Endothelial cell (in vitro differentiated cells): ENCODE measurements at regions not wholly inside any gene's neighbourhood (a gene's known extent, or its start where the extent isn't known, plus 50 kb on each side); places are given as distances from the start of the nearest gene placed in this dataset.

Experiments
- DNase-seq: peaks from one replicate; pipeline ENCODE4 v3.0.0; 2021; ENCODE audit warnings: low spot score
- H3K27ac Mint-ChIP-seq: one replicate; pipeline ENCODE4 v1.8.0; 2021; ENCODE audit warnings: mixed read lengths, inconsistent platforms; ENCODE audit not compliant: unreplicated experiment
- H3K27me3 Mint-ChIP-seq: one replicate; pipeline ENCODE4 v1.8.0; 2021; ENCODE audit warnings: mild to moderate bottlenecking, moderate library complexity, mixed read lengths, inconsistent platforms; ENCODE audit not compliant: unreplicated experiment
- H3K36me3 Mint-ChIP-seq: one replicate; pipeline ENCODE4 v1.8.0; 2021; ENCODE audit warnings: mild to moderate bottlenecking, low read depth, mixed read lengths, inconsistent platforms; ENCODE audit not compliant: unreplicated experiment
- H3K4me1 Mint-ChIP-seq: one replicate; pipeline ENCODE4 v1.8.0; 2021; ENCODE audit warnings: mild to moderate bottlenecking, mixed read lengths, inconsistent platforms; ENCODE audit not compliant: unreplicated experiment
- H3K4me3 Mint-ChIP-seq: one replicate; pipeline ENCODE4 v1.8.0; 2021; ENCODE audit warnings: mild to moderate bottlenecking, mixed read lengths, inconsistent platforms; ENCODE audit not compliant: unreplicated experiment
- H3K9me3 Mint-ChIP-seq: one replicate; pipeline ENCODE4 v1.8.0; 2021; ENCODE audit warnings: mixed read lengths, inconsistent platforms; ENCODE audit not compliant: unreplicated experiment
- TF ChIP-seq, protein P1 (sequence below): fragments of 200-600 bp; sonication (generic); IDR thresholded peaks from one replicate; pipeline ENCODE4 v1.5.0; 2021; ENCODE audit warnings: antibody characterized with exemption; ENCODE audit not compliant: unreplicated experiment

DNA sequence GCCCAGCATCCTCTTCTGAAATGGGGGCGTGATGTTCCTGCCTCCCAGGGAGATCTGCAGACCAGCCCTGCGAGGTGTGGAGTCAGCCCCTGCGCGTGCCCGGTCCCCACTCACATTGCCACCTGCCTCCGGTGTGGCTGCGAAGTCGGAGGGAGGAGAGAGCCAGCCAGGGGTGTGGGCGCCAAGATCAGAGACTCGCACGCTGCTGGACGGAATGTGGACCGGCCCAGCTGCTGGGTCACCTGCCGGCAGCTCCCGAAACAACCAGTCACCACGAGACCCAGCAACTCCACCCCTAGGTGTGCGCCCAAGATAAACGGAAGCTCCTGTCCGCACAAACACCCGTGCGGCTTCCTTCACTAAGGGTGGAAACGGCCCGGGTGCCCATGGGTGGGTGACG lies 51.1 kb upstream of the EGFL7 start:
- DNase-seq: no peak
- Mint-ChIP-seq H3K27me3 (peaks cover 5% of the 10 kb centered on the region), H3K36me3 (no peaks in the 10 kb centered on the region), H3K27ac (no peak overlapping the region), H3K4me3 (no peak overlapping the region), H3K4me1 (peaks cover 20% of the 10 kb centered on the region), H3K9me3 (no peaks in the 10 kb centered on the region)
- TF ChIP-seq, protein P1, sequence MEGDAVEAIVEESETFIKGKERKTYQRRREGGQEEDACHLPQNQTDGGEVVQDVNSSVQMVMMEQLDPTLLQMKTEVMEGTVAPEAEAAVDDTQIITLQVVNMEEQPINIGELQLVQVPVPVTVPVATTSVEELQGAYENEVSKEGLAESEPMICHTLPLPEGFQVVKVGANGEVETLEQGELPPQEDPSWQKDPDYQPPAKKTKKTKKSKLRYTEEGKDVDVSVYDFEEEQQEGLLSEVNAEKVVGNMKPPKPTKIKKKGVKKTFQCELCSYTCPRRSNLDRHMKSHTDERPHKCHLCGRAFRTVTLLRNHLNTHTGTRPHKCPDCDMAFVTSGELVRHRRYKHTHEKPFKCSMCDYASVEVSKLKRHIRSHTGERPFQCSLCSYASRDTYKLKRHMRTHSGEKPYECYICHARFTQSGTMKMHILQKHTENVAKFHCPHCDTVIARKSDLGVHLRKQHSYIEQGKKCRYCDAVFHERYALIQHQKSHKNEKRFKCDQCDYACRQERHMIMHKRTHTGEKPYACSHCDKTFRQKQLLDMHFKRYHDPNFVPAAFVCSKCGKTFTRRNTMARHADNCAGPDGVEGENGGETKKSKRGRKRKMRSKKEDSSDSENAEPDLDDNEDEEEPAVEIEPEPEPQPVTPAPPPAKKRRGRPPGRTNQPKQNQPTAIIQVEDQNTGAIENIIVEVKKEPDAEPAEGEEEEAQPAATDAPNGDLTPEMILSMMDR: no peak

DNA sequence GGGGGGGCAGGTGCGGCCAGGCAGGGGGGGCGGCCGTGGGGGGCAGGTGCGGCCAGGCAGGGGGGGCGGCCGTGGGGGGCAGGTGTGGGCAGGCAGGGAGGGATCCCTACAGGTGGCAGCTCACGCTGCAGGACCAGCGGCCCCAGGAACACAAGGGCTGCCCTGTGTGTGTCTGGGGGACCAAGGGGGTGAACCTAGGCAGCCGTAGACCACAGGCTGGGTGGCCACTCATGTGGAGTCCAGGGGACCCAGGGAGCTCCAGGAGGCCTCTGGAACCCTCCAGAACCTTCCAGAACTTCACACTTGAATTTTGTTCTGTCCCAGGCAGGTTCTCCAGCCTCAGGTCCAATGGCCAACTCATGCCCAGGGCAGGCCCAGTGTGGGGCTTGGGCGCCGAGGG lies 51.6 kb upstream of the EGFL7 start:
- H3K27me3 Mint-ChIP-seq: peaks cover 4% of the 10 kb centered on the region
- no peak overlapping the region for H3K27ac Mint-ChIP-seq
- H3K9me3 Mint-ChIP-seq: no peaks in the 10 kb centered on the region
- TF ChIP-seq, protein P1: no peak
- H3K4me3 Mint-ChIP-seq: no peak overlapping the region
- H3K36me3 Mint-ChIP-seq: no peaks in the 10 kb centered on the region
- no peak for DNase-seq
- peaks cover 20% of the 10 kb centered on the region for H3K4me1 Mint-ChIP-seq

DNA sequence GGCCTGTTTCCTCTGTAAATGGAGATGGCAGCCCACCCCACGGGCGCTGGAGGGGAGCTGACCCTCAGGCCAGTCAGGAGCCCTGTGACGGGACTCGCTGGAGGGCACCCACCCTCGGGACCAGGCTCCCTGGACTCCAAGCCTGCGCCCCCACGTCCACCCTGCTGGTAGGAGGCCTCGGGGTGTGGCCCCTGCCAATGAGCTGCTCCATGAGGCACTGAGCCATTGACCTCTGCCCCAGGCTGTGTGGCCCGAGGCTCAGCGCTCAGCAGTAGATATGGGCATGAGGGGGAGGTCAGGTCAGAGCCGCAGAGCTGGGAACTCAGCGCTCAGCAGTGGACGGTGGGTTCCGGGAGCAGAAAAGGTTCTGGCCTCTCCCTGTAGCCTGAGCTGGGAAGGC lies 52.3 kb upstream of the EGFL7 start:
- Mint-ChIP-seq H3K27me3 (peaks cover 4% of the 10 kb centered on the region), H3K36me3 (no peaks in the 10 kb centered on the region), H3K9me3 (no peaks in the 10 kb centered on the region), H3K4me3 (no peak overlapping the region), H3K27ac (no peak overlapping the region), H3K4me1 (peaks cover 22% of the 10 kb centered on the region)
- TF ChIP-seq, protein P1: no peak
- DNase-seq: no peak

DNA sequence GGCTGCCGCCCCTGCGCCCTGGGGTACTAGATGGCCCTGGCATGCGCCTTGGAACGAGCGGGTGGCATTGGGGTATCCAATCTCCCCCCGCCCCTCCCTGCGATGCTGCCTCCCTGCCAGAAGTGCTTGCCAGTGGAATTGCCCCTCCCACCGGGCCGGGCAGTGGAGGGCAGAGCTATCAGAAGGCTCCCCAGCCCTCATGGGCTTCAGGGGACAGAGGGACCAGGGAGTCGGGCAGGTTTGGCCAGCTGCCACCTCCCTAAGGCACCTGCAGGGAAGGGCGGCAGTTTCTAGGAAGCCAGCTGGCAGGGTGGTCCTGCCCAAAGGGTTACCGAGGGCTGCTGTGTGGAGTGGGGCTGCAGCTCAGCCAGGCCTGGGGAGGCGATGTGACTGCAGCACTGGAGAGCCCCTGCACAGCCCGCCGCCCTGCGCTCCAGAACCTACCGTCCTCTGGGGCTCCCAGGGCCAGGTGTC lies 52.8 kb upstream of the EGFL7 start:
- Mint-ChIP-seq H3K27me3 (peaks cover 4% of the 10 kb centered on the region), H3K4me3 (no peak overlapping the region), H3K27ac (no peak overlapping the region), H3K4me1 (peaks cover 18% of the 10 kb centered on the region), H3K9me3 (no peaks in the 10 kb centered on the region), H3K36me3 (no peaks in the 10 kb centered on the region)
- TF ChIP-seq, protein P1: no peak
- DNase-seq: no peak

DNA sequence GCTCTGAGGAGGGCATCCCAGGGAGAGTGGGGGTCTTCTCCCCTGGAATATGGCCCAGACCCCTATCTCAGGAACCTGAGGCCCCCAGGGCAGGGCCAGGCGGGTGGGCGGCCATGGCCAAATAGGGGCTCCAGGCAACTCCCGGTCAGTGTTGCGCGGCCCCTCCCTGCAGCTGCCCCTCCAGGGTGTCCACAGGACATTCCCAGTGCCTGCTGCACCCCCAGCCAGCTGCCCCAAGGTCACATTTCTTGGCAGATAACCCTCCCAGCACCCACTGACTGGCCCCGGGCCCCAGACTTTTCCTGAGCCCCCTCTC lies 53.6 kb upstream of the EGFL7 start:
- Mint-ChIP-seq H3K27me3 (peaks cover 4% of the 10 kb centered on the region), H3K9me3 (no peaks in the 10 kb centered on the region), H3K4me1 (peaks cover 18% of the 10 kb centered on the region), H3K4me3 (no peak overlapping the region), H3K36me3 (no peaks in the 10 kb centered on the region), H3K27ac (no peak overlapping the region)
- TF ChIP-seq, protein P1: no peak
- DNase-seq: no peak
